MCF 10A (cell line): ENCODE measurements at regions not wholly inside any gene's neighbourhood (a gene's known extent, or its start where the extent isn't known, plus 50 kb on each side); places are given as distances from the start of the nearest gene placed in this dataset.
A peak's percentile ranks its signal among the peaks of the same experiment; 100 is the strongest.

ENCODE experiments used
- BruUV-seq: library from RNA; stranded (reverse); fragments of 400-500 nt; replicated peaks from 2 replicates; lab custom pipeline; 2021; lab: Mats Ljungman, UMichigan
- CTCF ChIA-PET: fragments of 300-600 bp; sonication (Branson Sonifier 250); formaldehyde crosslinking; extraction: SDS; loops from one replicate; lab custom pipeline; 2021; ENCODE audit warnings: antibody characterized with exemption, inconsistent platforms; lab: Yijun Ruan, JAX
- POLR2A ChIA-PET: fragments of 300-600, 350-650 bp; sonication (Branson Sonifier 250); formaldehyde crosslinking; extraction: SDS; loops from one replicate; lab custom pipeline; 2020; ENCODE audit warnings: antibody characterized with exemption, inconsistent platforms; lab: Yijun Ruan, JAX
- DNase-seq: peaks from one replicate; pipeline ENCODE4 v3.0.0-alpha.2; 2018; ENCODE audit not compliant: unreplicated experiment
- H3K27ac Mint-ChIP-seq: one replicate; pipeline ENCODE4 v1.8.0; 2022; ENCODE audit warnings: mild to moderate bottlenecking, low read depth, mixed read lengths; ENCODE audit not compliant: unreplicated experiment
- H3K27me3 Mint-ChIP-seq: one replicate; pipeline ENCODE4 v1.8.0; 2022; ENCODE audit warnings: mixed read lengths; ENCODE audit not compliant: insufficient read depth, unreplicated experiment
- H3K36me3 Mint-ChIP-seq: one replicate; pipeline ENCODE4 v1.8.0; 2022; ENCODE audit warnings: mild to moderate bottlenecking, moderate library complexity, mixed read lengths; ENCODE audit not compliant: insufficient read depth, unreplicated experiment
- H3K4me1 Mint-ChIP-seq: one replicate; pipeline ENCODE4 v1.8.0; 2022; ENCODE audit warnings: mixed read lengths; ENCODE audit not compliant: insufficient read depth, unreplicated experiment
- H3K4me3 Mint-ChIP-seq: one replicate; pipeline ENCODE4 v1.8.0; 2022; ENCODE audit warnings: mild to moderate bottlenecking, moderate library complexity, mixed read lengths; ENCODE audit not compliant: unreplicated experiment
- H3K9me3 Mint-ChIP-seq: one replicate; pipeline ENCODE4 v1.8.0; 2022; ENCODE audit warnings: mixed read lengths; ENCODE audit not compliant: unreplicated experiment
- intact Hi-C: fragments of 100-400 bp; cut with micrococcal nuclease; formaldehyde crosslinking; loops from 2 replicates; pipeline ENCODE4 v1.14.1; 2022
- TF ChIP-seq, protein P1 (sequence below): fragments of 200-600 bp; IDR thresholded peaks from one replicate; pipeline ENCODE4 v1.8.0; 2022; ENCODE audit warnings: antibody characterized with exemption, mild to moderate bottlenecking; ENCODE audit not compliant: unreplicated experiment

DNA sequence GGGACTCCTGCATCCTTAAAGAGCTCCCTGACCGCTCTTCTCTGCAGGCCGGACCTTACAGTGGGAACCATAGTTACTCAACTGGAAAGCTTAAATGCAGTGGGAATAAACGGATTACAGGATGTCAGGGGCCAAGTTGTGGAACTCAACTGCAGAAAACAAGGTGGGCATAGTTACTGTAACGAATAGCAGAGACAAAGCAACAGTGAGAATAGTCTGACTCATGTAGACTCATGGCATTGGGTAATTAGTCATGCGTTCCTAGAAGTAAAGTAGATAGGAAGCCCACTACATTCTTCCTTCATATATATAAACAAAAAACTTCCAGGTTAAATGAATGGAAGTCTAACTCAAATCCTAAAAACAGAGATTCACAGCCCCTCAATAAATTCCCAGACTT is 95.5 kb upstream of the CHRNA7 start:
- TF ChIP-seq, protein P1, sequence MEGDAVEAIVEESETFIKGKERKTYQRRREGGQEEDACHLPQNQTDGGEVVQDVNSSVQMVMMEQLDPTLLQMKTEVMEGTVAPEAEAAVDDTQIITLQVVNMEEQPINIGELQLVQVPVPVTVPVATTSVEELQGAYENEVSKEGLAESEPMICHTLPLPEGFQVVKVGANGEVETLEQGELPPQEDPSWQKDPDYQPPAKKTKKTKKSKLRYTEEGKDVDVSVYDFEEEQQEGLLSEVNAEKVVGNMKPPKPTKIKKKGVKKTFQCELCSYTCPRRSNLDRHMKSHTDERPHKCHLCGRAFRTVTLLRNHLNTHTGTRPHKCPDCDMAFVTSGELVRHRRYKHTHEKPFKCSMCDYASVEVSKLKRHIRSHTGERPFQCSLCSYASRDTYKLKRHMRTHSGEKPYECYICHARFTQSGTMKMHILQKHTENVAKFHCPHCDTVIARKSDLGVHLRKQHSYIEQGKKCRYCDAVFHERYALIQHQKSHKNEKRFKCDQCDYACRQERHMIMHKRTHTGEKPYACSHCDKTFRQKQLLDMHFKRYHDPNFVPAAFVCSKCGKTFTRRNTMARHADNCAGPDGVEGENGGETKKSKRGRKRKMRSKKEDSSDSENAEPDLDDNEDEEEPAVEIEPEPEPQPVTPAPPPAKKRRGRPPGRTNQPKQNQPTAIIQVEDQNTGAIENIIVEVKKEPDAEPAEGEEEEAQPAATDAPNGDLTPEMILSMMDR = no peak
- peak; percentile 11 for DNase-seq
- no TSS peak for BruUV-seq
- Mint-ChIP-seq H3K36me3 (no peaks in the 10 kb centered on the region), H3K4me3 (no peak overlapping the region), H3K27ac (no peak overlapping the region), H3K4me1 (no peaks in the 10 kb centered on the region), H3K9me3 (no peaks in the 10 kb centered on the region), H3K27me3 (peaks cover 40% of the 10 kb centered on the region)
- intact Hi-C loops = no loop called here
- CTCF ChIA-PET = interaction anchor here (0.6 to 1.6 kb wide), 2 partner anchors 10 to 150 kb away, joined by 4 read pairs; no protein-coding TSS in a partner anchor
- POLR2A ChIA-PET = no interaction called here

DNA sequence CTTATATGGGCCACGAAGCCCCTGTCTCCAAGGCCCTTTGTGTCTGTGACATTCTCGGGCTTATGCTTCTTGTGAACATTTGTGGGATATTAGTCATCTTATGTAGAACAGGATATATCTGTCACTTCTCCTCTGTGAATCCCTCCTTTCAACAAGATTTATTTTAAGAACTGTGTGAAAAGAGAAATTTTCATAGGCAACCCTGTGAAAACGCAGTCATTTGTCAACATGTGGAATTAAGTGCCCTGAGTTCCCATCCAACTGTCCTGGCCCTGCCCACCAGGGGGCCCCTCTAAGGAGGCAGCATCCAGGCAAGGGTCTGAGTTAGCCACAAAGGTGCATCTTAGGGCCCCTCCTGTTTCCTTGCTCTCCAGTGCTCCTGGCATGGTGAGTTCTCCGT is 76.8 kb upstream of the CHRNA7 start:
- Mint-ChIP-seq H3K27ac (no peak overlapping the region), H3K4me1 (no peaks in the 10 kb centered on the region), H3K9me3 (peaks cover 3% of the 10 kb centered on the region), H3K27me3 (peaks cover 49% of the 10 kb centered on the region), H3K36me3 (no peaks in the 10 kb centered on the region), H3K4me3 (no peak overlapping the region)
- intact Hi-C loops = no loop called here
- TF ChIP-seq, protein P1 = no peak
- POLR2A ChIA-PET = interaction anchor here (0.6 to 0.7 kb wide), 2 partner anchors 36 to 59 kb away, joined by 3 read pairs; no protein-coding TSS in a partner anchor
- BruUV-seq = no TSS peak
- CTCF ChIA-PET = interaction anchor here (1.2 kb wide), 1 partner anchor 25 kb away, joined by 4 read pairs; no protein-coding TSS in a partner anchor
- DNase-seq = no peak

DNA sequence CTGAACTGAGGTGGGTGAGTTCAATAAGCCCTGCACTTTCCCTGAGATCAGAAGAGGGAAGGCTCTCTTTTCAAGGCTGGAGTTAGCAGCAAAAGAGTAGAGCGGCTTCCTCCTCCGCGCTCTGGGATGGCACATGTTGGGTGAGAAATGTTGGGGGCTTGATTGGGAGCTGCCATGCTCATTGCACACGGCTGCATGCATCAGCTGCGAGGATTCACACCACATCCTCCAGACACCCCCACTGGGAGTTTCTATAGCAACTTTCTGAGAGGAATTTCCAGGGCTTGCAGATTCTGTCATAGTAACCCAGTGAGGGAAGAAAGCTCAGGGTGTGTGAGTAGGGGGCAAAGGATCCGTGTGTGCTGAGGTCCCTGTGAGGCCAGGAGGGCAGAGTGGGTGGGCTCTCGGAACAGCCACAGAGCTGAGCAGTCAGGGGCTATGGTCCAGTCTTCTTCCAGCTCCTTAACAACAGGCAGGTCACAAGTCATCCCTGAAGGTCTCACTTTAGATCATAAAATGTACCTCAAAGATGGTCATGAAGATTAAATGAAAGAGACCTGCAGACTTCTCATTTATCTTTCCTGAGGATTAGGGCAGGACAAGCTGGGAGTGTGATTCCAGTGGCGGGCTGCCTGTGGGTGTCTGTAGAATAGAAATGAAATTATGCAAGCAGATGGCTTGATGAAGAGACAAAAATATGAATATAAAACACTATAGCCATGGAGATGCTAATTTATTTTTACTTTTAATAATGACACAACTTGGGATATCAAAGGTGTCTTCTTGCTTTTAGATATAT is 75.7 kb upstream of the CHRNA7 start:
- no TSS peak for BruUV-seq
- H3K4me3 Mint-ChIP-seq = no peak overlapping the region
- CTCF ChIA-PET = interaction anchor here (1.1 to 3.3 kb wide), 4 partner anchors 20 to 23 kb away, joined by 3 to 17 read pairs (median 6); no protein-coding TSS in a partner anchor

DNA sequence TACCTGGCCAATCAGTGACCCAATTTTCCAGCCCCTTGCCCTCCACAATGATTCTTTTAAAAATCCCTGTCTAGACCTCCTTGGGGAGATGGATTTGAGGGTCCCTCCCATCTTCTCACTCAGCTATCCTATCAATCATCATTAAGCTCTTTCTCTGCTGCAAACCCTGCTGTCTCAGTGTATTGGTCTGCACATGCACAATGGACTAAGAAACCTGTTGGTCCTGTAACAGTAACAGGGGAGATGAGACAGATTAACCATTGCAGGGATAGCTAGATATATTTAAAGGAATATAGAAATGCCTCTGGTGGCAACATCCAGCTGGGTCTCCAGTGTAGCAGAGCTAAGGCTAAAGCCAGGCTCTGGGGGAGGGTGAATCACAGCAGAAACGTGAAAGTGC is 74.6 kb upstream of the CHRNA7 start:
- POLR2A ChIA-PET = no interaction called here
- peaks cover 14% of the 10 kb centered on the region for H3K9me3 Mint-ChIP-seq
- no peaks in the 10 kb centered on the region for H3K36me3 Mint-ChIP-seq
- TF ChIP-seq, protein P1 = no peak
- CTCF ChIA-PET = interaction anchor here (0.6 to 3.3 kb wide), 5 partner anchors 8 to 24 kb away, joined by 3 to 17 read pairs (median 4); no protein-coding TSS in a partner anchor
- H3K27ac Mint-ChIP-seq = no peak overlapping the region
- intact Hi-C loops = no loop called here
- H3K4me1 Mint-ChIP-seq = no peaks in the 10 kb centered on the region
- H3K4me3 Mint-ChIP-seq = no peak overlapping the region
- no peak for DNase-seq
- peaks cover 29% of the 10 kb centered on the region for H3K27me3 Mint-ChIP-seq
- BruUV-seq = no TSS peak

More for the DNA sequence above, 75.7 kb upstream of the CHRNA7 start:
- intact Hi-C loops = no loop called here
- Mint-ChIP-seq H3K27ac (no peak overlapping the region), H3K4me1 (no peaks in the 10 kb centered on the region), H3K27me3 (peaks cover 41% of the 10 kb centered on the region), H3K9me3 (peaks cover 14% of the 10 kb centered on the region), H3K36me3 (no peaks in the 10 kb centered on the region)
- POLR2A ChIA-PET = interaction anchor here (0.7 kb wide), 1 partner anchor 175 kb away, joined by 3 read pairs; no protein-coding TSS in a partner anchor
- TF ChIP-seq, protein P1 = no peak
- no peak for DNase-seq
